Central memory CD8-positive, alpha-beta T cell (primary cell): ENCODE measurements at regions not wholly inside any gene's neighbourhood (a gene's known extent, or its start where the extent isn't known, plus 50 kb on each side); places are given as distances from the start of the nearest gene placed in this dataset.
"Not testable (repeated sequence)": the region's sequence is repeated elsewhere in the genome, so short reads cannot be mapped to it uniquely, and the experiment has no call there.

ENCODE experiments used
- ATAC-seq: fragments of 150-1000 bp; cut with Tn5 transposase; replicated peaks from 2 replicates; pipeline ENCODE4 v1.10.0; 2022; ENCODE audit warnings: mild to moderate bottlenecking, moderate FRiP score, moderate number of reproducible peaks; ENCODE audit not compliant: poor library complexity, severe bottlenecking; ENCODE audit errors: extremely low read depth
- DNase-seq, 2 donors: peaks; one replicate each; pipeline ENCODE4 v3.0.0; 2021; ENCODE audit warnings: low spot score in 2 of 2
- H3K27ac Mint-ChIP-seq: one replicate; pipeline ENCODE4 v1.8.0; 2022; ENCODE audit warnings: low read depth, mild to moderate bottlenecking, moderate library complexity, mixed read lengths
- H3K27me3 Mint-ChIP-seq: one replicate; pipeline ENCODE4 v1.8.0; 2022; ENCODE audit warnings: mixed read lengths
- H3K36me3 Mint-ChIP-seq: one replicate; pipeline ENCODE4 v1.8.0; 2022; ENCODE audit warnings: mild to moderate bottlenecking, moderate library complexity, mixed read lengths; ENCODE audit not compliant: insufficient read depth
- H3K4me1 Mint-ChIP-seq: one replicate; pipeline ENCODE4 v1.8.0; 2022; ENCODE audit warnings: mixed read lengths
- H3K4me3 Mint-ChIP-seq: one replicate; pipeline ENCODE4 v1.8.0; 2022; ENCODE audit warnings: mild to moderate bottlenecking, moderate library complexity, mixed read lengths
- H3K9me3 Mint-ChIP-seq: one replicate; pipeline ENCODE4 v1.8.0; 2022; ENCODE audit warnings: mixed read lengths

DNA sequence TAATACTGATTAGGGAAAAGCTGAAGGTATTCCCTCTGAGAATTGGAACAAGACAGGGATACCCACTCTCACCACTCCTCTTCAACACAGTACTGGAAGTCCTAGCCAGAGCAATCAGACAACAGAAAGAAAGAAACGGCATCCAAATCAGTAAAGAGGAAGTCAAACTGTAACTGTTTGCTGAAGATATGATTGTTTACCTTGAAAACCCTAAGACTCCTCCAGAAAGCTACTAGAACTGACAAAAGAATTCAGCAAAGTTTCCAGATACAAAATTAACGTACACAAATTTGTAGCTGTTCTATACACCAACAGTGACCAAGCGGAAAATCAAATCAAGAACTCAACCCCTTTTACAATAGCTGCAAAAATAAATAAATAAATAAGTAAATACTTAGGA is 78.6 kb downstream of the EXTL2 start:
- Mint-ChIP-seq H3K9me3 (peaks cover 2% of the 10 kb centered on the region), H3K4me1 (peaks cover 13% of the 10 kb centered on the region), H3K27me3 (peaks cover 53% of the 10 kb centered on the region), H3K4me3 (no peak overlapping the region), H3K36me3 (no peaks in the 10 kb centered on the region), H3K27ac (no peak overlapping the region)
- DNase-seq (no peak), ATAC-seq (no peak)

DNA sequence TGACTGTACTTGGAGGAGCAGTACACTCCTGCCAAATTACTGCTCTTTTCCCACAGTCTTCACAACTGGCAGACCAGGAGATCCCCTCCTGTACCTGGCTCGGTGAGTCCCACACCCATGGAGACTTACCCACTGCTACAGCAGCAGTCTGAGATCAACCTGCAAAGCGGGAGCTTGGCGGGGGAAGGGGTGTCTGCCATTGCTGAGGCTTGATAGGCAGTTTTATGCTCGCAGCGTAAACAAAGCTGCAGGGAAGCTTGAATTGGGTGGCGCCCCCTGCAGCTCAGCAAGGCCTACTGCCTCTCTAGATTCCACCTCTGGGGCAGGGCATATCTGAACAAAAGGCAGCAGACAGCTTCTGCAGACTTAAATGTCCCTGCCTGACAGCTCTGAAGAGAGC is 74.4 kb downstream of the EXTL2 start:
- not testable (repeated sequence) for ATAC-seq, H3K4me1 Mint-ChIP-seq, H3K27ac Mint-ChIP-seq, DNase-seq, H3K4me3 Mint-ChIP-seq, H3K36me3 Mint-ChIP-seq
- Mint-ChIP-seq H3K9me3 (peaks cover 12% of the 10 kb centered on the region), H3K27me3 (peaks cover 45% of the 10 kb centered on the region)

DNA sequence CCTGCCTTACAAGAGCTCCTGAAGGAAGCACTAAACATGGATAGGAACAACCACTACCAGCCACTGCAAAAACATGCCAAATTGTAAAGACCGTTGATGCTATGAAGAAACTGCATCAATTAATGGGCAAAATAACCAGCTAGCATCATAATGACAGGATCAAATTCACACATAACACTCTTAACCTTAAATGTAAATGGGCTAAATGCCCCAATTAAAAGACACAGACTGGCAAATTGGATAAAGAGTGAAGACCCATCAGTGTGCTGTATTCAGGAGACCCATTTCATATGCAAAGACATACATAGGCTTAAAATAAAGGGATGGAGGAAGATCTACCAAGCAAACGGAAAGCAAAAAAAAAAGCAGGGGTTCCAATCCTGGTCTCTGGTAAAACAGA is 72.7 kb downstream of the EXTL2 start:
- H3K36me3 Mint-ChIP-seq, H3K4me1 Mint-ChIP-seq, DNase-seq, H3K4me3 Mint-ChIP-seq, H3K27ac Mint-ChIP-seq, ATAC-seq: not testable (repeated sequence)
- Mint-ChIP-seq H3K27me3 (peaks cover 32% of the 10 kb centered on the region), H3K9me3 (peaks cover 12% of the 10 kb centered on the region)
